ENCODE measurements at regions not wholly inside any gene's neighbourhood (a gene's known extent, or its start where the extent isn't known, plus 50 kb on each side); places are given as distances from the start of the nearest gene placed in this dataset.

- TF ChIP-seq EZH2phosphoT487 (IDR thresholded peaks at IDR 0.05; ENCODE audit: borderline replicate concordance): no peak
- no peak for TF ChIP-seq CTCF (conservative IDR thresholded peaks at IDR 0.05; ENCODE audit: low read length)
Observed at GRCh38 chr6:43997345-43997677, 129.9 kb downstream of the MRPL14 start.
